GM23248 (cell line): ENCODE measurements at regions not wholly inside any gene's neighbourhood (a gene's known extent, or its start where the extent isn't known, plus 50 kb on each side); places are given as distances from the start of the nearest gene placed in this dataset.

Experiments used
- EZH2 ChIP-seq: fragments of 200-600 bp; sonication (generic); IDR thresholded peaks from 2 replicates; pipeline ENCODE4 v1.6.1; 2018; ENCODE audit warnings: antibody characterized with exemption, mild to moderate bottlenecking; ENCODE audit not compliant: insufficient read depth, poor library complexity, severe bottlenecking
- EZH2phosphoT487 ChIP-seq: fragments of 200-600 bp; sonication (generic); IDR thresholded peaks from 2 replicates; pipeline ENCODE4 v1.6.1; 2018; ENCODE audit warnings: antibody characterized with exemption, moderate library complexity, mild to moderate bottlenecking, low read depth; ENCODE audit not compliant: insufficient read depth

DNA sequence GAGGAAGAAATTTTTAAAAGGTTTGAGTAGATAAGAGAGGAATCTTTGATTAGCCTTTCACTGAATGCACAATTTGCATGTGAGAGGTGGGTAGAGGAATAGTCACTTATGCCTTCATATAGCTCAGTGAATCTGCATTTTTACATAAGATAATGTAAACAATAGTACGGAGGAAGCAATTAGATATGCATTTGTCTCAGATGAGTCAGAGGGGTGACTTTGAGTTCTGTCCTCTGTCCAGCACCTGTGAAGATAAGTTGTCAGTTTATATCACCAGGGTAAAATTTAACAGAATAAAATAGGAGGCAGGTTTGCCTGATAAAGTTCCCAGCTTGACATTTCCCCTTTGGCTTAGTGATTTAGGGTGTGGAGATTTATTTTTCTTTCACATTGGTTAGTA lies 841.9 kb downstream of the PCDH18 start:
- TF ChIP-seq EZH2 (no peak), EZH2phosphoT487 (no peak)
